Osteoblast (primary cell): ENCODE measurements at regions not wholly inside any gene's neighbourhood (a gene's known extent, or its start where the extent isn't known, plus 50 kb on each side); places are given as distances from the start of the nearest gene placed in this dataset.

Experiments
- DNase-seq: peaks from one replicate; pipeline ENCODE4 v3.0.0; 2011; ENCODE audit warnings: low spot score, mixed read lengths; ENCODE audit not compliant: insufficient read length; ENCODE audit errors: missing footprints
- H2AFZ ChIP-seq: 2 replicates; pipeline ENCODE4 v1.6.0; 2011; ENCODE audit warnings: mild to moderate bottlenecking, low read length
- H3K27ac ChIP-seq: 2 replicates; pipeline ENCODE4 v1.5.1; 2011; ENCODE audit warnings: mild to moderate bottlenecking, low read depth, low read length, moderate library complexity
- H3K27me3 ChIP-seq: 2 replicates; pipeline ENCODE4 v1.6.0; 2012; ENCODE audit warnings: mild to moderate bottlenecking, control low read depth, inconsistent platforms, low read length, moderate library complexity; ENCODE audit not compliant: insufficient read depth
- H3K36me3 ChIP-seq: 2 replicates; pipeline ENCODE4 v1.5.1; 2011; ENCODE audit warnings: mild to moderate bottlenecking, low read length, control low read depth, moderate library complexity; ENCODE audit not compliant: insufficient read depth
- H3K4me1 ChIP-seq: 2 replicates; pipeline ENCODE4 v1.5.1; 2011; ENCODE audit warnings: mild to moderate bottlenecking, low read length, control low read depth, moderate library complexity; ENCODE audit not compliant: insufficient read depth
- H3K4me2 ChIP-seq: 2 replicates; pipeline ENCODE4 v1.6.0; 2011; ENCODE audit warnings: mild to moderate bottlenecking, low read length; ENCODE audit not compliant: insufficient read depth
- H3K4me3 ChIP-seq: fragments of 200-600 bp; sonication (generic); 3 replicates; pipeline ENCODE4 v1.5.1; 2012; ENCODE audit warnings: mild to moderate bottlenecking, low read length, inconsistent platforms; ENCODE audit not compliant: insufficient read depth
- H3K79me2 ChIP-seq: 2 replicates; pipeline ENCODE4 v1.6.0; 2012; ENCODE audit warnings: mild to moderate bottlenecking, low read length, control low read depth, inconsistent platforms; ENCODE audit not compliant: insufficient read depth
- H3K9me3 ChIP-seq: 2 replicates; pipeline ENCODE4 v1.5.1; 2011; ENCODE audit warnings: low read depth, low read length, control low read depth
- H4K20me1 ChIP-seq: 2 replicates; pipeline ENCODE4 v1.6.0; 2012; ENCODE audit warnings: mild to moderate bottlenecking, low read length, control low read depth; ENCODE audit not compliant: insufficient read depth
- TF ChIP-seq, protein P1 (sequence below): IDR thresholded peaks from 2 replicates; pipeline ENCODE4 v1.5.1; 2011; ENCODE audit warnings: mild to moderate bottlenecking, low read depth, low read length, moderate library complexity; ENCODE audit errors: extremely low read depth

GRCh38 chr16:27145630-27146029, 57.7 kb upstream of the KDM8 start:
- Histone ChIP-seq H3K36me3 (no peaks in the 10 kb centered on the region), H3K4me1 (no peaks in the 10 kb centered on the region), H3K4me3 (no peak overlapping the region), H2AFZ (no peak overlapping the region), H4K20me1 (no peaks in the 10 kb centered on the region), H3K4me2 (no peak overlapping the region), H3K27me3 (no peaks in the 10 kb centered on the region), H3K79me2 (no peaks in the 10 kb centered on the region), H3K9me3 (no peaks in the 10 kb centered on the region), H3K27ac (no peak overlapping the region)
- no peak for DNase-seq
- TF ChIP-seq, protein P1, sequence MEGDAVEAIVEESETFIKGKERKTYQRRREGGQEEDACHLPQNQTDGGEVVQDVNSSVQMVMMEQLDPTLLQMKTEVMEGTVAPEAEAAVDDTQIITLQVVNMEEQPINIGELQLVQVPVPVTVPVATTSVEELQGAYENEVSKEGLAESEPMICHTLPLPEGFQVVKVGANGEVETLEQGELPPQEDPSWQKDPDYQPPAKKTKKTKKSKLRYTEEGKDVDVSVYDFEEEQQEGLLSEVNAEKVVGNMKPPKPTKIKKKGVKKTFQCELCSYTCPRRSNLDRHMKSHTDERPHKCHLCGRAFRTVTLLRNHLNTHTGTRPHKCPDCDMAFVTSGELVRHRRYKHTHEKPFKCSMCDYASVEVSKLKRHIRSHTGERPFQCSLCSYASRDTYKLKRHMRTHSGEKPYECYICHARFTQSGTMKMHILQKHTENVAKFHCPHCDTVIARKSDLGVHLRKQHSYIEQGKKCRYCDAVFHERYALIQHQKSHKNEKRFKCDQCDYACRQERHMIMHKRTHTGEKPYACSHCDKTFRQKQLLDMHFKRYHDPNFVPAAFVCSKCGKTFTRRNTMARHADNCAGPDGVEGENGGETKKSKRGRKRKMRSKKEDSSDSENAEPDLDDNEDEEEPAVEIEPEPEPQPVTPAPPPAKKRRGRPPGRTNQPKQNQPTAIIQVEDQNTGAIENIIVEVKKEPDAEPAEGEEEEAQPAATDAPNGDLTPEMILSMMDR, result no peak

DNA sequence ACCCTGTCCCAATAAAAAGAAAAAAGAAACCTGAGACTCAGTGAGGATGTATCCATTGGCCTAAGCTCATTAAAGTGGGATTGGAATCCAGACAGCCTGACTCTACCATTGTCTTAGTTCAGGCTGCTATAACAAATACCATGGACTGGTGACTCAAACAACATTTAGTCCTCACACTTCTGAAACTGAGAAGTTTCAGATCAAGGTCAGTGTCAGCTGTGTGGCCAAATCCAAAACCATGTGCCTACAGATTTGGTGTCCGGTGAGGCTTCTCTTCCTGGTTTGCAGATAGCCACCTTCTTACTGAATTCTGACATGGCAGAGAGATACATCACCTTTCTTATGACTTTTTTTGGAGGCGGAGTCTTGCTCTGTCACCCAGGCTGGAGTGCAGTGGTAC, 53.3 kb upstream of the KDM8 start:
- H3K27me3 ChIP-seq, result no peaks in the 10 kb centered on the region
- H3K36me3 ChIP-seq, result no peaks in the 10 kb centered on the region
- no peaks in the 10 kb centered on the region for H3K4me1 ChIP-seq
- no peak overlapping the region for H3K4me2 ChIP-seq
- TF ChIP-seq, protein P1, result no peak
- H3K27ac ChIP-seq, result no peak overlapping the region
- no peak for DNase-seq
- no peak overlapping the region for H3K4me3 ChIP-seq
- H3K9me3 ChIP-seq, result no peaks in the 10 kb centered on the region
- no peaks in the 10 kb centered on the region for H3K79me2 ChIP-seq
- no peaks in the 10 kb centered on the region for H4K20me1 ChIP-seq
- no peak overlapping the region for H2AFZ ChIP-seq

DNA sequence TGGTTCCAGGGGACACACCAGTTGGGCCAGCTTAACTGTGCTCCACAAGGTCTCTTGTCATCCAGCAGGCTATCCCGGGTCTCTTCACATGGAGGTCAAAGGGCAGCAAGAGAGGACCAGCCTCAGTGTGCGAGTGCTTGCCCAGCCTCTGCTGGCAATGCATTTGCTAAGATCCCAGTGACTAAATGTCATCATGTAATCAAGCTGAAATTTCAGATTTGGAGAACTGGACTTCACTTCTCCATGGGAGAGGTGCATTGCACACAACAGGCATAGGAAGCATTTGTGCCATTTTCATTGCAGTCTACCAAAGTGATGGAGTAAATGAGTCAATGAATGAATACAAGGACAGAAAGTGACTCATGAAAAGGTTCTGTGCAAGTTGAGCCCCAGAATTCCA, 51.2 kb upstream of the KDM8 start:
- TF ChIP-seq, protein P1, result no peak
- Histone ChIP-seq H3K4me1 (peaks cover 4% of the 10 kb centered on the region), H2AFZ (no peak overlapping the region), H3K79me2 (no peaks in the 10 kb centered on the region), H3K27ac (no peak overlapping the region), H3K27me3 (no peaks in the 10 kb centered on the region), H4K20me1 (no peaks in the 10 kb centered on the region), H3K4me2 (no peak overlapping the region), H3K36me3 (no peaks in the 10 kb centered on the region), H3K4me3 (no peak overlapping the region), H3K9me3 (no peaks in the 10 kb centered on the region)
- no peak for DNase-seq

DNA sequence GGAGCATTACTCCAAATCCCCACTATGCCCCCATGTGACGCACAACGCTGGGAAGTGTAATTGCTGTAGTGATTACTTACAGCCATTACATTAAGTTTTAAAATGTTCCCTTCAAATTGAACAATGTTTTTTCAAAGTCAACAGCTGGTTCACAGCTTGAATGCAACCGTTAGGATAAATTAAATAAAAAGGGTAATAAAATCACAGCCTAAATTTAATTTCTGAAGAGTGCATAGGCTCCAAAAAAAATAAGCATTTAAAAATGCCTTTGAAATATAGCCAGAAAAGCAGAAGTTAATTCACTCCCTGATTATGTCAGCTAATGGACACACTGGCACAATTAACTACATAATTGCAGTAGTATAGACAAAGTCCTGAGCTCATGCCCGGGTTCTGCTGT, 50.5 kb upstream of the KDM8 start:
- no peak overlapping the region for H3K27ac ChIP-seq
- TF ChIP-seq, protein P1, result no peak
- H3K79me2 ChIP-seq, result no peaks in the 10 kb centered on the region
- H3K4me1 ChIP-seq, result peaks cover 4% of the 10 kb centered on the region
- H3K9me3 ChIP-seq, result no peaks in the 10 kb centered on the region
- no peak for DNase-seq
- no peak overlapping the region for H3K4me2 ChIP-seq
- H3K36me3 ChIP-seq, result no peaks in the 10 kb centered on the region
- no peak overlapping the region for H2AFZ ChIP-seq
- no peaks in the 10 kb centered on the region for H3K27me3 ChIP-seq
- no peak overlapping the region for H3K4me3 ChIP-seq
- H4K20me1 ChIP-seq, result no peaks in the 10 kb centered on the region
